ENCODE measurements at regions not wholly inside any gene's neighbourhood (a gene's known extent, or its start where the extent isn't known, plus 50 kb on each side); places are given as distances from the start of the nearest gene placed in this dataset.
A peak's percentile ranks its signal among the peaks of the same experiment; 100 is the strongest.

GRCh38 chr16:72384651-72385050, 212.7 kb upstream of the PMFBP1 start:
- POLR2A ChIA-PET: no interaction called here
- intact Hi-C loops (cut with micrococcal nuclease; ENCODE audit: unreplicated experiment): no loop called here

GRCh38 chr16:72380283-72380682, 208.3 kb upstream of the PMFBP1 start:
- TF ChIP-seq CTCF (IDR thresholded peaks at IDR 0.05; ENCODE audit: insufficient read depth in 1 of 2, low read depth in 1 of 2, low read length in 1 of 2, severe bottlenecking in 1 of 2, unreplicated experiment in 1 of 2): no peak
- peak overlapping the region; percentile 1 for H3K4me3 Mint-ChIP-seq (ENCODE audit: unreplicated experiment)
- H3K36me3 Mint-ChIP-seq (ENCODE audit: insufficient read depth, unreplicated experiment): peaks cover 6% of the 10 kb centered on the region
- no peaks in the 10 kb centered on the region for H3K27me3 ChIP-seq (replicated peaks; ENCODE audit: control insufficient read depth, insufficient read depth, low read length)
- POLR2A ChIA-PET: no interaction called here
- peaks cover 3% of the 10 kb centered on the region; the same call in 1 of the 2 replicates for H3K9me3 ChIP-seq
- no peaks in the 10 kb centered on the region for H3K27me3 Mint-ChIP-seq (ENCODE audit: insufficient read depth, unreplicated experiment)
- H3K9me3 Mint-ChIP-seq (ENCODE audit: unreplicated experiment): peaks cover 37% of the 10 kb centered on the region
- H3K27ac Mint-ChIP-seq (ENCODE audit: unreplicated experiment): peak overlapping the region; percentile 78
- H3K4me1 ChIP-seq: peaks cover 28% of the 10 kb centered on the region
- CTCF ChIA-PET: interaction anchor here (0.7 to 2.0 kb wide), 2 partner anchors 9 to 20 kb away, joined by 3 to 11 read pairs; no protein-coding TSS in a partner anchor
- peak in 1 of 2 experiments; percentile 30 for DNase-seq
- H3K4me1 Mint-ChIP-seq (ENCODE audit: low read depth, unreplicated experiment): peaks cover 29% of the 10 kb centered on the region
- no TSS peak for BruUV-seq (replicated peaks)
- no peaks in the 10 kb centered on the region; the same call in 1 of the 2 replicates for H3K36me3 ChIP-seq (ENCODE audit: control insufficient read depth, insufficient read depth, low read length)
- intact Hi-C loops (cut with micrococcal nuclease; ENCODE audit: unreplicated experiment): no loop called here
- H3K4me3 ChIP-seq (ENCODE audit: low read depth, low read length): no peak overlapping the region

More at GRCh38 chr16:72384651-72385050, 212.7 kb upstream of the PMFBP1 start:
- Histone ChIP-seq H3K4me1 (peaks cover 12% of the 10 kb centered on the region), H3K36me3 (ENCODE audit: control insufficient read depth, insufficient read depth, low read length) (no peaks in the 10 kb centered on the region), H3K27me3 (replicated peaks; ENCODE audit: control insufficient read depth, insufficient read depth, low read length) (no peaks in the 10 kb centered on the region), H3K4me3 (ENCODE audit: low read depth, low read length) (no peak overlapping the region), H3K9me3 (peaks cover 6% of the 10 kb centered on the region; the same call in 1 of the 2 replicates)
- no peak overlapping the region for H3K4me3 Mint-ChIP-seq (ENCODE audit: unreplicated experiment)
- CTCF ChIA-PET: no interaction called here
- DNase-seq: no peak
- H3K9me3 Mint-ChIP-seq (ENCODE audit: unreplicated experiment): peaks cover 75% of the 10 kb centered on the region
- H3K27ac Mint-ChIP-seq (ENCODE audit: unreplicated experiment): no peak overlapping the region
- peaks cover 6% of the 10 kb centered on the region for H3K36me3 Mint-ChIP-seq (ENCODE audit: insufficient read depth, unreplicated experiment)
- peaks cover 21% of the 10 kb centered on the region for H3K4me1 Mint-ChIP-seq (ENCODE audit: low read depth, unreplicated experiment)
- BruUV-seq (replicated peaks): no TSS peak
- no peaks in the 10 kb centered on the region for H3K27me3 Mint-ChIP-seq (ENCODE audit: insufficient read depth, unreplicated experiment)
- TF ChIP-seq CTCF (IDR thresholded peaks at IDR 0.05; ENCODE audit: insufficient read depth in 1 of 2, low read depth in 1 of 2, low read length in 1 of 2, severe bottlenecking in 1 of 2, unreplicated experiment in 1 of 2): no peak

- no peak for TF ChIP-seq CTCF (IDR thresholded peaks at IDR 0.05; ENCODE audit: insufficient read depth in 1 of 2, low read depth in 1 of 2, low read length in 1 of 2, severe bottlenecking in 1 of 2, unreplicated experiment in 1 of 2)
- CTCF ChIA-PET: no interaction called here
- Histone ChIP-seq H3K4me3 (ENCODE audit: low read depth, low read length) (no peak overlapping the region), H3K36me3 (ENCODE audit: control insufficient read depth, insufficient read depth, low read length) (no peaks in the 10 kb centered on the region; the same call in 1 of the 2 replicates), H3K27me3 (replicated peaks; ENCODE audit: control insufficient read depth, insufficient read depth, low read length) (no peaks in the 10 kb centered on the region), H3K4me1 (0 out of 2 replicates have a peak, but pooled peaks cover 11% of the 10 kb centered on the region), H3K9me3 (no peaks in the 10 kb centered on the region)
- no peak for DNase-seq
- peaks cover 10% of the 10 kb centered on the region for H3K9me3 Mint-ChIP-seq (ENCODE audit: unreplicated experiment)
- no peak overlapping the region for H3K4me3 Mint-ChIP-seq (ENCODE audit: unreplicated experiment)
- no peaks in the 10 kb centered on the region for H3K27me3 Mint-ChIP-seq (ENCODE audit: insufficient read depth, unreplicated experiment)
- POLR2A ChIA-PET: no interaction called here
- H3K27ac Mint-ChIP-seq (ENCODE audit: unreplicated experiment): no peak overlapping the region
- H3K4me1 Mint-ChIP-seq (ENCODE audit: low read depth, unreplicated experiment): no peaks in the 10 kb centered on the region
- no TSS peak for BruUV-seq (replicated peaks)
- no peaks in the 10 kb centered on the region for H3K36me3 Mint-ChIP-seq (ENCODE audit: insufficient read depth, unreplicated experiment)
- intact Hi-C loops (cut with micrococcal nuclease; ENCODE audit: unreplicated experiment): no loop called here
Measured at GRCh38 chr16:72373201-72373600, 201.2 kb upstream of the PMFBP1 start.
